H1 (cell line): ENCODE measurements at regions not wholly inside any gene's neighbourhood (a gene's known extent, or its start where the extent isn't known, plus 50 kb on each side); places are given as distances from the start of the nearest gene placed in this dataset.

ENCODE experiments used
- BACH1 ChIP-seq: IDR thresholded peaks from 2 replicates; pipeline ENCODE4 v1.6.1; 2012; ENCODE audit warnings: low read length, improper control_type of control experiment
- BRCA1 ChIP-seq: IDR thresholded peaks from 2 replicates; pipeline ENCODE4 v1.6.1; 2012; ENCODE audit warnings: low read depth, low read length, improper control_type of control experiment
- CHD7 ChIP-seq: fragments of 300-600 bp; sonication (generic); IDR thresholded peaks from 2 replicates; pipeline ENCODE4 v1.7.1; 2012; ENCODE audit warnings: low read length, moderate library complexity, mild to moderate bottlenecking, inconsistent platforms; ENCODE audit not compliant: insufficient replicate concordance
- E2F6 ChIP-seq: IDR thresholded peaks from 2 replicates; pipeline ENCODE4 v1.6.1; 2012; ENCODE audit warnings: inconsistent platforms
- SIN3A ChIP-seq, 2 experiments: IDR thresholded peaks in 1 of 2; conservative IDR thresholded peaks in 1 of 2; 2 replicates each; pipeline ENCODE4 v1.6.1; 2011 to 2012; ENCODE audit warnings: low read length in 2 of 2, improper control_type of control experiment in 1 of 2, low read depth in 1 of 2, mild to moderate bottlenecking in 1 of 2

- TF ChIP-seq CHD7 = no peak
- TF ChIP-seq BACH1 = no peak
- TF ChIP-seq SIN3A (conservative IDR thresholded peaks at IDR 0.05 in 1 of 2, IDR thresholded peaks at IDR 0.05 in 1 of 2; ENCODE audit: low read depth in 1 of 2, low read length in 2 of 2) = no peak
- no peak for TF ChIP-seq E2F6
- no peak for TF ChIP-seq BRCA1
- TF ChIP-seq, all 59 proteins: peak for 0
Measured at GRCh38 chr9:119701651-119702050, 332.4 kb upstream of the BRINP1 start (continued).
